HG03558 (cell line): ENCODE measurements at regions not wholly inside any gene's neighbourhood (a gene's known extent, or its start where the extent isn't known, plus 50 kb on each side); places are given as distances from the start of the nearest gene placed in this dataset.
"Not testable (repeated sequence)": the region's sequence is repeated elsewhere in the genome, so short reads cannot be mapped to it uniquely, and the experiment has no call there.

Experiments
- ATAC-seq: cut with Tn5 transposase; IDR thresholded peaks from one replicate; pipeline ENCODE4 v1.9.1; 2021; ENCODE audit warnings: moderate number of reproducible peaks; ENCODE audit not compliant: unreplicated experiment; ENCODE audit errors: extremely low read depth

GRCh38 chr21:24693779-24694178 is 913.5 kb downstream of the MRPL39 start:
- ATAC-seq, result no peak

- ATAC-seq, result no peak
Measured at GRCh38 chr21:24681456-24681855, 925.8 kb downstream of the MRPL39 start.

- no peak for ATAC-seq
Measured at GRCh38 chr21:24671901-24672300, 935.4 kb downstream of the MRPL39 start.

GRCh38 chr21:24658926-24659325 is 948.4 kb downstream of the MRPL39 start:
- ATAC-seq, result no peak

DNA sequence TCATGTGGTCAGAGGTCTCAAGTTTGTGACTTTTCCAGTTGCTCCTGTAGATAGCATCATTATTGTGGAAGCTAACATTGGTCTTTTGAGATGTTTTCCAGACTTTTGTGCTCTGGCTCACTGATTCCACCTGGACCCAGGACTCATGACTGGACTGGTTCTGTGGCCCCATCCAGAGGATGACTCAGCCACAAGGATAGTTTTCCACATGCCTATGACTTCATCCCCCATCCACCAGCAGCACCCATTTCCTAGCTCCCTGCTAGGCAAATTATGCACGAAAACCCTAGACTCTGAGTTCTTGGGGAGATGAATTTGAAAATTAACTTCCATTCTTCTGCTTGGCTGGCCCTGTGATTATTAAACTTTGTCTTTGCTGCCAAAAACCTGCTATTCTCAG is 949.3 kb downstream of the MRPL39 start:
- no peak for ATAC-seq

DNA sequence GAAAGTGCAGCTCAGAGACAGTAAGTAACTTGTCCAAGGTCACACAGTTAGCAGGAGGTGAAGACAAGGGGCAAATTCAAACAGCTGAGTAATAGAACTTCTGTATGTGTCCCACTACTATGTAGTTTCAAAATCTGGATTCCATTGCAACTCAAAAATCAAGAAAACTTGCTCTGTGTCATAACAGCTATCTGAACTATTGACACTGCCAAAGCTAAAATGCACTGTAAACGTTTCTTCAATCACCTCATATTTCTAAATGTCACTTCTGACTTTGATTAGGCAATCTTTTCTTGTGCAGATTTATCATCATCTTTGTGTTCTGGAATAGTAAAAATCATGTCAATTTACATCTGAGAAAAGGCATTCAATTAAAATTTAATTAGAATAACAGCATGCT is 957.6 kb downstream of the MRPL39 start:
- no peak for ATAC-seq

DNA sequence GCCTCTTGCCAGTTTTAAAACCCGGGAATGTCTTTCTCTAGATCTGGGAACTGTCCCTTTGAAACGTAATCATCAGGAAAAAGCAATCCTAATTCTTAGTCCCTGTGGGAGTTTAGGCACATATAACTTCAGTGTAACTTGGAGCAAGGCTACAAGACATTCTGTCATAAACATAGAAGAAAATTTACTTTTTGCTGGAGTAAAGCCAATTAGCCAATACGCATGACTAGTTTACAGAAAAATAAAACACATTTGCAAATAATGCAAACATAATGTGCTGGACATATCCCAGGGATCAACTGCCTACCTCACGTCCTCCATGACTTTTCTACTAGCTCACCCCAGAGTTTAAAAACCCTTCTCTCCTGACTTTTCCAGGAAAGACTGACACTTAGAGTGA is 970.6 kb downstream of the MRPL39 start:
- no peak for ATAC-seq

- no peak for ATAC-seq
Measured at GRCh38 chr21:24634749-24635148, 972.5 kb downstream of the MRPL39 start.

- ATAC-seq, result no peak
Measured at GRCh38 chr21:24628536-24628935, 978.7 kb downstream of the MRPL39 start.

DNA sequence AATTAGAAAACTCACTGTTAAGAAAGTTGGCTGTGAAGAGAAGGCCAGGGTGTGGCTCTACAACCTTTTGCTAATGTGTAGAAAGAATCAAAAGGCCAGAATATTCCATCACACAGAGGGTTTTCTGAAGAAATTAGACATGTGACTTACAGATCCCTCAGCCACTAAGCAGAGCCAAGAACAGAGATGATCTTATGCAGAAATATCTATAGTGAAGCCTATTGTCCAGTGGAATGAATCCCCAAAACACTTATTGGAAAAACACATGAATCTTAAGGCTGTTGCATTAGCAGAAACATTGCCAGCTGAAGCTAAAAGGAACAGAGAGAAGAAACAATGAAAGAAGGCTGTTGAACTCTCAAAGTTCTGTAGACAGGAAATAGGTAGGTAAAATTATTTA is 979.2 kb downstream of the MRPL39 start:
- no peak for ATAC-seq

DNA sequence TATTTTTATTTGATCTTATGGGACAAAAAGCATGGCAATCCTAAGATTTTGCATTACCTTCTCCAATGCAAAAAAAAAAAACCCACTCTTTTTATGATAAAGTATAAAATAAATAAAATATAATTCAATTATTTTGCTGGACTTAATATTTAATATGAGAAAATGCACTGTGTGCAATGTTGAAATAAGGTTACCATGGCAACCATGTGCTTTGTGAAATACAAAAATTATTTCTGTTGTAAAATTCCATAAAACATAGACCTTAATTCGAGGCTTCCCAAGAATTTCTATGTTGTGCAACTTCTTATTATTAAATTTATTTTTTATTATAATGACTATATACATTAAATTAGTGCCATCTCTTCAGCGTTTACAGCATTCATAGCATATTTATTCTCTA is 989.5 kb downstream of the MRPL39 start:
- ATAC-seq, result no peak

DNA sequence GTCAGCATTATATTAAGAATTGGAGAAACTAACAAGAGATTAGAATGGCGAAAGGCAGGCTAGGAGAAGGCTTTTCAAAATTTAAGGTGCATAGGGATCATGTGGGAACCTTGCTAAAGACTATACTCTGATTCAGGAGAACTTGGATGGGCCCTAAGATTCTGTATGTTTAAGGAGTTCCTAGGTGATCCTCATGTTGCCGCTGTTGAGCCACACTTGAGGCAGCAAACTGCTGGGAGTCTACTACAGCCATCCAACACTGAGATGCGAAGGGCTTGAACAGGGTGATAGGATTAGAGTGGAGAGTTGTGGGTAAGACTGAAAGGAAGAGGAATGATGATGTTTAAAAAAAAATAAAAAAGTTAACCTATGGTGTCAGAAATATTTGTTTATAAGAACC is 1013.2 kb downstream of the MRPL39 start:
- ATAC-seq, result no peak

DNA sequence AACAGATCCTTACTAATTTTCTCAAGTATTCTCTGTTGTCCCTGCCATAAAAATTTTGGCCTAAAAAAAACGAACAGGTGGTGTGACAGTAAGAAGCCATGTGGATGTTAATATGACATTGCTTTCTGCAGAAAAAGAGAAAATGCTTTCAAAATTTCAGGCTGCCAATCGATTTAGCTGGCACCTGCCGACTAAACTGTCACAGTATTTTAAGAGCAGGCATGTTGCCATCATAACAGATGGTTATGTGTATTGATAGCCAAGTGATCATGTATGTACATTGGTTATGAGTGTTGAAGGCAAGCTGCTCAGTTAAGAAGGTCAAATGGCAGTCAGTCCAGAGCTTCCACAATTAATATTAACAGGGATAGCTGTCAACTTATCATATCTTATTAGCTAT is 1017.0 kb downstream of the MRPL39 start:
- ATAC-seq, result no peak

- no peak for ATAC-seq
Measured at GRCh38 chr21:24583473-24583872, 1023.8 kb downstream of the MRPL39 start.

DNA sequence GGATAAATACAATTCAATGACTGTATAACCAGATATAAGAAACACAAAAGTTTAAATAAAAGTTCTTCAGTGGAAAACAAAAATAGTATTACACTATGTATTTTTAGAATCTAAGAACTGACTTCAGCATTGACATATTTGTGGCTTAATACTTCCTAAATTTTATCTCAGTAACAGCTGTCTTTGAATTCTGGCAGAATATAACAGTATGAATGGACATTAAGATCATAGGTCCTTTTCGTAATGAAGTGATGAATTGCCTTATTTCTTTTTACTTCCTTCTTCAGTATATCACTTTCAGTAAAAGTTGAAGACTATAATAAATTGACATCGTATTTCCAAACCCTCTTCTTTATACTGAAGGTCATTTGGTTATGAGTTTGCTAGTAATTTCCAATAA is 1030.0 kb downstream of the MRPL39 start:
- ATAC-seq, result no peak

- no peak for ATAC-seq
Measured at GRCh38 chr21:24561291-24561690, 1046.0 kb downstream of the MRPL39 start.

- no peak for ATAC-seq
Measured at GRCh38 chr21:24552491-24552890, 1054.8 kb downstream of the MRPL39 start.

GRCh38 chr21:24545807-24546361 is 1061.4 kb downstream of the MRPL39 start:
- ATAC-seq, result no peak

GRCh38 chr21:24514081-24514733 is 1093.1 kb downstream of the MRPL39 start:
- no peak for ATAC-seq

- ATAC-seq, result no peak
Measured at GRCh38 chr21:24509131-24509530, 1098.2 kb downstream of the MRPL39 start.

DNA sequence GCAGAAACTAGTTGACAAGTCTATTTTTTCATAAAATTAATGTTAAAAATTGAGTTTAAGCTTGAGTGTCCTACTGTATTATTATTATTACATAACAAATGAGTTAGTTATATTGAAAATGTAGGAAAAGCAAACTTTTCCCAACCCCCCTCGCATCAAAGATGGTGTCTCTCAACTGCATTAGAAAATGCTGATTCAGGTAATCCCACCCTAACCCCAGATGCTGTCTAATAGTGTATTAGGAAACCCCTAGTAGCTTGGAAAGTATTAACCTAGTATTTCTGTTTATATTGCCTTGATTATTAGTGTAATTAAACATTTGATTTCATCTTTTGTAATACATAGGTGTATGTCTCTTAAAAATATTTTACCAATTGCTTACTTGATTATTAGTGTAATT is 1120.3 kb downstream of the MRPL39 start:
- ATAC-seq, result no peak

DNA sequence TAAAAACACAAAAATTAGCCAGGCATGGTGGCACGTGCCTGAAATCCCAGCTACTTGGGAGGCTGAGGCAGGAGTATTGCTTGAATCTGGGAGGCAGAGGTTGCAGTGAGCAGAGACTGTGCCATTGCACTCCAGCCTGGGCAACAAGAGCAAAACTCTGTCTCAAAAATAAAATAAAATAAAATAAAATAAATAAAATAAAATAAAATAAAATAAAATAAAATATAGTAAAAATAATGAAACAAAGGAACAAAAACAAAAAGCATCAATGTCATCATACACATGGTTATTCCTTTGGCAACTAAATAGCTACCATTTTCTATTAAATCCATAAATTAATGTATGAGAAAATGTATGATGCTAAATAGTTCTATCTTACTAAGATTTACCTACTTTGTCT is 1123.9 kb downstream of the MRPL39 start:
- not testable (repeated sequence) for ATAC-seq
